NT2/D1 (cell line): ENCODE measurements at regions not wholly inside any gene's neighbourhood (a gene's known extent, or its start where the extent isn't known, plus 50 kb on each side); places are given as distances from the start of the nearest gene placed in this dataset.

Experiments
- DNase-seq: peaks from one replicate; pipeline ENCODE4 v3.0.0-alpha.2; 2011; ENCODE audit warnings: low read depth, low spot score
- H3K27me3 ChIP-seq: 2 replicates; pipeline ENCODE4 v1.6.0; 2011; ENCODE audit warnings: mild to moderate bottlenecking; ENCODE audit not compliant: insufficient read length, insufficient read depth
- H3K36me3 ChIP-seq: 2 replicates; pipeline ENCODE4 v1.6.1; 2011; ENCODE audit warnings: mild to moderate bottlenecking, low read length, mixed read lengths; ENCODE audit not compliant: insufficient read depth, insufficient read length
- H3K4me1 ChIP-seq: 2 replicates; pipeline ENCODE4 v1.5.1; 2011; ENCODE audit not compliant: insufficient read depth, insufficient read length
- H3K4me3 ChIP-seq: 2 replicates; pipeline ENCODE4 v1.5.1; 2011; ENCODE audit warnings: low read depth; ENCODE audit not compliant: insufficient read length
- H3K9ac ChIP-seq: 2 replicates; pipeline ENCODE4 v1.6.0; 2011; ENCODE audit warnings: low read depth; ENCODE audit not compliant: insufficient read length
- H3K9me3 ChIP-seq: 2 replicates; pipeline ENCODE4 v1.5.1; 2011; ENCODE audit warnings: mild to moderate bottlenecking, low read length; ENCODE audit not compliant: insufficient read depth
- SUZ12 ChIP-seq: IDR thresholded peaks from 2 replicates; pipeline ENCODE4 v1.6.1; 2011; ENCODE audit not compliant: insufficient read length, insufficient read depth; ENCODE audit errors: extremely low read depth
- YY1 ChIP-seq: IDR thresholded peaks from 2 replicates; pipeline ENCODE4 v1.6.1; 2011; ENCODE audit not compliant: insufficient read length, insufficient read depth
- ZNF274 ChIP-seq: IDR thresholded peaks from 2 replicates; pipeline ENCODE4 v1.6.1; 2011; ENCODE audit warnings: mild to moderate bottlenecking, low read depth, low read length

DNA sequence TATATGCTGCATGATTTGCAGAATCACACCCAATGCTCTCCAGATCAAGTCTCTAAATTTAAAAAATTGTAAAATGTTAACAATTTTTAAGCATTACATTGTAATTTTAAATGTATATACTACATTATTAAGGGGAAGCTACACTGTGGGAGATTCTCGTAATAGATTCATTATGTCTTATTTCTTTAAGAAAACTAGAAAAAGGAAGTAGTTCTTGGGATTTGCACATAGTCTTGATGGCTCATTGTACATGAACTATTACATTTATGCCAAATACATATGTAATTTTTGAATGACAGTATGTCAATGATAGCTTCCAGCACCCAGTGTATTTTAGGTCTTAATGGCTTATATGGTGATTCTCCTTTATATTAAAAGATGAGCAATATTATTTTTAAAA is 250.3 kb downstream of the PTPRC start:
- TF ChIP-seq SUZ12 (no peak), ZNF274 (no peak), YY1 (no peak)
- no peak overlapping the region for H3K4me3 ChIP-seq
- no peak for DNase-seq
- no peaks in the 10 kb centered on the region for H3K9me3 ChIP-seq
- no peaks in the 10 kb centered on the region for H3K4me1 ChIP-seq
- H3K36me3 ChIP-seq = no peaks in the 10 kb centered on the region
- H3K9ac ChIP-seq = no peak overlapping the region
- H3K27me3 ChIP-seq = no peaks in the 10 kb centered on the region

- no peaks in the 10 kb centered on the region for H3K4me1 ChIP-seq
- no peaks in the 10 kb centered on the region for H3K36me3 ChIP-seq
- DNase-seq = no peak
- TF ChIP-seq YY1 (no peak), SUZ12 (no peak), ZNF274 (no peak)
- no peaks in the 10 kb centered on the region for H3K27me3 ChIP-seq
- no peak overlapping the region for H3K9ac ChIP-seq
- H3K9me3 ChIP-seq = no peaks in the 10 kb centered on the region; the same call in 1 of the 2 replicates
- no peak overlapping the region for H3K4me3 ChIP-seq
Observed at GRCh38 chr1:198889749-198890148, 250.9 kb downstream of the PTPRC start.

- Histone ChIP-seq H3K9ac (no peak overlapping the region), H3K4me3 (no peak overlapping the region), H3K27me3 (no peaks in the 10 kb centered on the region), H3K36me3 (no peaks in the 10 kb centered on the region), H3K9me3 (no peaks in the 10 kb centered on the region; the same call in 1 of the 2 replicates), H3K4me1 (no peaks in the 10 kb centered on the region)
- no peak for DNase-seq
- no peak for TF ChIP-seq ZNF274
- TF ChIP-seq YY1 = no peak
- TF ChIP-seq SUZ12 = no peak
Observed at GRCh38 chr1:198890214-198890930, 251.5 kb downstream of the PTPRC start.

DNA sequence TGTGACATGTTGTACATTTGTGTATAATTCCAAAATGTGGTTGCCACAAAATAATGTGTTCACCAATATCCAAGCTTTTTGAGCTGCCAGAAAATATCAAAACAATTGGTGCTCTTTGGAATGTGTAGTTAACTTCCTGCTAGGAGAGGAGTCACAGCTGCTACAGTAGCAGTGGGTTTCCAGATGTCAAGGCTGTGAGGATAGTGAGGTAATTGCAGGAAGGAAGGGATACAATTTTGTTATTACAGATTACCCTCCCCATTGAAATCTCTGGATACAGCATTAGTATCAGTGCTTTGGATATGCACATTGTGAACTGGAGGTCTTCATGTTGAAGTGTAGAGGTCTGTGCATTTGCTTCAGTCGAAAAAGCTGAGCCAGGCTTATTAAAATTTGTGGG is 253.2 kb downstream of the PTPRC start:
- H3K4me1 ChIP-seq = no peaks in the 10 kb centered on the region
- H3K36me3 ChIP-seq = no peaks in the 10 kb centered on the region
- H3K9me3 ChIP-seq = no peaks in the 10 kb centered on the region; the same call in 1 of the 2 replicates
- H3K9ac ChIP-seq = no peak overlapping the region
- DNase-seq = no peak
- H3K27me3 ChIP-seq = no peaks in the 10 kb centered on the region
- TF ChIP-seq SUZ12 (no peak), ZNF274 (no peak), YY1 (no peak)
- H3K4me3 ChIP-seq = no peak overlapping the region

DNA sequence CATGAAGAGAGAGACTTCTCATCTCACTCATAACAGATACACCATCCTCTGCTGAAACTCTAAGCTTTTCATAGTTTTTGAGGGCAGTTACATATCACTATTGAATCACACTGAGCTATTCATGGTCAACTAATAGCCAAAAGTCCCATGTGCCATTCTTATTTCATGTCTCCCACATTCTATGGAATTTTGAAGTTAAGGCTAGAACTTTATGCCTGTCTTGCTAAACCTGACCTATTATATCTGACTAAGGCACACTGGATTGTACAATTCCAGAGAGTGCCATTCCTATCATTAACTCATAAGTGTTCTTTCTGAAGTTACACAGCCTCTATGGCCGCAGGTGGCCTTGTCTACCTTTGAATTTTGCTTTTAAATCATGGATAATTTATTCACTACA is 254.3 kb downstream of the PTPRC start:
- no peaks in the 10 kb centered on the region for H3K36me3 ChIP-seq
- TF ChIP-seq ZNF274 (no peak), SUZ12 (no peak), YY1 (no peak)
- no peak overlapping the region for H3K9ac ChIP-seq
- H3K9me3 ChIP-seq = no peaks in the 10 kb centered on the region; the same call in 1 of the 2 replicates
- H3K4me3 ChIP-seq = no peak overlapping the region
- no peaks in the 10 kb centered on the region for H3K27me3 ChIP-seq
- H3K4me1 ChIP-seq = no peaks in the 10 kb centered on the region
- no peak for DNase-seq

GRCh38 chr1:198893763-198894444 is 255.1 kb downstream of the PTPRC start:
- H3K27me3 ChIP-seq = no peaks in the 10 kb centered on the region
- no peaks in the 10 kb centered on the region for H3K36me3 ChIP-seq
- DNase-seq = no peak
- no peaks in the 10 kb centered on the region; the same call in 1 of the 2 replicates for H3K9me3 ChIP-seq
- no peak for TF ChIP-seq ZNF274
- no peak for TF ChIP-seq YY1
- no peak for TF ChIP-seq SUZ12
- no peak overlapping the region for H3K9ac ChIP-seq
- H3K4me3 ChIP-seq = no peak overlapping the region
- H3K4me1 ChIP-seq = no peaks in the 10 kb centered on the region

GRCh38 chr1:198901266-198901665 is 262.4 kb downstream of the PTPRC start:
- no peak for TF ChIP-seq ZNF274
- no peak for TF ChIP-seq SUZ12
- TF ChIP-seq YY1 = no peak
- no peaks in the 10 kb centered on the region for H3K4me1 ChIP-seq
- H3K27me3 ChIP-seq = no peaks in the 10 kb centered on the region

More at GRCh38 chr1:198901266-198901665, 262.4 kb downstream of the PTPRC start:
- H3K9ac ChIP-seq = no peak overlapping the region
- H3K4me3 ChIP-seq = no peak overlapping the region
- no peaks in the 10 kb centered on the region for H3K36me3 ChIP-seq
- H3K9me3 ChIP-seq = no peaks in the 10 kb centered on the region
- DNase-seq = no peak
